H9 (cell line): ENCODE measurements at regions not wholly inside any gene's neighbourhood (a gene's known extent, or its start where the extent isn't known, plus 50 kb on each side); places are given as distances from the start of the nearest gene placed in this dataset.

Experiments
- DNase-seq: peaks from one replicate; pipeline ENCODE4 v3.0.0-alpha.2; 2017
- H2AFZ ChIP-seq: one replicate; pipeline ENCODE4 v1.6.1; 2013; ENCODE audit warnings: mild to moderate bottlenecking, low read length, control low read depth, moderate library complexity
- H2AK5ac ChIP-seq: 2 replicates; pipeline ENCODE4 v1.6.1; 2013; ENCODE audit warnings: low read length, control low read depth, mixed read lengths; ENCODE audit not compliant: insufficient read length
- H2BK120ac ChIP-seq: one replicate; pipeline ENCODE4 v1.6.1; 2013; ENCODE audit warnings: low read depth, mild to moderate bottlenecking, low read length, control low read depth, inconsistent platforms; ENCODE audit not compliant: poor library complexity, severe bottlenecking
- H2BK12ac ChIP-seq: 2 replicates; pipeline ENCODE4 v1.6.1; 2013; ENCODE audit warnings: low read length, control low read depth, mixed read lengths, low read depth; ENCODE audit not compliant: insufficient read length
- H2BK15ac ChIP-seq: 2 replicates; pipeline ENCODE4 v1.6.1; 2013; ENCODE audit warnings: low read depth, low read length, control low read depth
- H2BK20ac ChIP-seq: one replicate; pipeline ENCODE4 v1.6.1; 2013; ENCODE audit warnings: low read depth, mild to moderate bottlenecking, low read length, control low read depth, inconsistent platforms; ENCODE audit not compliant: poor library complexity, severe bottlenecking
- H2BK5ac ChIP-seq: 2 replicates; pipeline ENCODE4 v1.6.1; 2013; ENCODE audit warnings: low read length, control low read depth, mixed read lengths; ENCODE audit not compliant: insufficient read length
- H3K14ac ChIP-seq: 2 replicates; pipeline ENCODE4 v1.6.1; 2013; ENCODE audit warnings: low read length, control low read depth; ENCODE audit not compliant: insufficient read depth
- H3K18ac ChIP-seq: 2 replicates; pipeline ENCODE4 v1.6.1; 2013; ENCODE audit warnings: low read depth, mild to moderate bottlenecking, mixed read lengths, low read length, control low read depth; ENCODE audit not compliant: insufficient read length
- H3K23ac ChIP-seq: 2 replicates; pipeline ENCODE4 v1.6.1; 2013; ENCODE audit warnings: low read length, control low read depth, mixed read lengths, low read depth; ENCODE audit not compliant: insufficient read length
- H3K23me2 ChIP-seq: 2 replicates; pipeline ENCODE4 v1.6.1; 2013; ENCODE audit warnings: low read depth, mild to moderate bottlenecking, mixed read lengths, low read length, control low read depth; ENCODE audit not compliant: insufficient read length, poor library complexity, severe bottlenecking
- H3K27ac ChIP-seq: 2 replicates; pipeline ENCODE4 v1.5.1; 2013; ENCODE audit warnings: low read length, control low read depth, mixed read lengths, low read depth; ENCODE audit not compliant: insufficient read length
- H3K27me3 ChIP-seq: 2 replicates; pipeline ENCODE4 v1.6.1; 2013; ENCODE audit warnings: low read length, control low read depth, inconsistent platforms; ENCODE audit not compliant: insufficient read depth
- H3K4ac ChIP-seq: 2 replicates; pipeline ENCODE4 v1.6.1; 2013; ENCODE audit warnings: low read depth, mild to moderate bottlenecking, control low read depth, inconsistent platforms, low read length, moderate library complexity
- H3K4me1 ChIP-seq: 2 replicates; pipeline ENCODE4 v1.6.1; 2013; ENCODE audit warnings: low read length, control low read depth, inconsistent platforms; ENCODE audit not compliant: insufficient read depth
- H3K4me2 ChIP-seq: 2 replicates; pipeline ENCODE4 v1.6.1; 2013; ENCODE audit warnings: low read length, control low read depth, mixed read lengths; ENCODE audit not compliant: insufficient read length, insufficient read depth
- H3K56ac ChIP-seq: 2 replicates; pipeline ENCODE4 v1.6.1; 2013; ENCODE audit warnings: low read depth, mild to moderate bottlenecking, mixed read lengths, low read length, control low read depth; ENCODE audit not compliant: insufficient read length
- H3K79me1 ChIP-seq: 2 replicates; pipeline ENCODE4 v1.6.1; 2013; ENCODE audit warnings: low read depth, mild to moderate bottlenecking, moderate library complexity, low read length, control low read depth, inconsistent platforms; ENCODE audit not compliant: insufficient read depth, poor library complexity, severe bottlenecking
- H3K79me2 ChIP-seq: 2 replicates; pipeline ENCODE4 v1.6.1; 2013; ENCODE audit warnings: low read length, control low read depth, inconsistent platforms; ENCODE audit not compliant: insufficient read depth
- H3K9ac ChIP-seq: 2 replicates; pipeline ENCODE4 v1.6.1; 2013; ENCODE audit warnings: low read length, control low read depth, mixed read lengths; ENCODE audit not compliant: insufficient read length; ENCODE audit errors: extremely low read depth
- H3K9me3 ChIP-seq: one replicate; pipeline ENCODE4 v1.6.1; 2013; ENCODE audit warnings: low read depth, low read length, inconsistent platforms; ENCODE audit not compliant: control insufficient read depth
- H3T11ph ChIP-seq: one replicate; pipeline ENCODE4 v1.6.1; 2013; ENCODE audit warnings: mild to moderate bottlenecking, low read length, control low read depth, inconsistent platforms
- H4K20me1 ChIP-seq: one replicate; pipeline ENCODE4 v1.6.1; 2013; ENCODE audit not compliant: control insufficient read depth, insufficient read length, insufficient read depth
- H4K5ac ChIP-seq: 2 replicates; pipeline ENCODE4 v1.6.1; 2013; ENCODE audit warnings: low read depth, mild to moderate bottlenecking, mixed read lengths, low read length, control low read depth; ENCODE audit not compliant: insufficient read length
- H4K8ac ChIP-seq: replicated peaks from 2 replicates; pipeline ENCODE4 v1.6.1; 2013; ENCODE audit warnings: low read length, control low read depth, mixed read lengths, low read depth; ENCODE audit not compliant: insufficient read length
- H4K91ac ChIP-seq: 2 replicates; pipeline ENCODE4 v1.6.1; 2013; ENCODE audit warnings: low read depth, mild to moderate bottlenecking, moderate library complexity, mixed read lengths, low read length, control low read depth; ENCODE audit not compliant: insufficient read length
- H3K27ac Mint-ChIP-seq, 3 experiments: 2 replicates in 2 of 3; 3 replicates in 1 of 3; pipeline ENCODE4 v1.8.0; 2020 to 2021; ENCODE audit warnings: mixed read lengths in 3 of 3, mild to moderate bottlenecking in 1 of 3, moderate library complexity in 1 of 3
- H3K27me3 Mint-ChIP-seq: 2 replicates; pipeline ENCODE4 v1.8.0; 2021; ENCODE audit warnings: low read depth, mild to moderate bottlenecking, moderate library complexity, mixed read lengths
- H3K36me3 Mint-ChIP-seq, 3 experiments: 2 replicates in 2 of 3; 3 replicates in 1 of 3; pipeline ENCODE4 v1.8.0; 2020 to 2021; ENCODE audit warnings: low read depth in 3 of 3, mixed read lengths in 3 of 3; ENCODE audit not compliant: insufficient read depth in 1 of 3
- H3K4me1 Mint-ChIP-seq, 2 experiments: 2 replicates each; pipeline ENCODE4 v1.8.0; 2020; ENCODE audit warnings: mixed read lengths in 2 of 2
- H3K4me3 Mint-ChIP-seq, 2 experiments: 2 replicates in 1 of 2; 3 replicates in 1 of 2; pipeline ENCODE4 v1.8.0; 2020 to 2021; ENCODE audit warnings: mild to moderate bottlenecking in 2 of 2, mixed read lengths in 2 of 2, moderate library complexity in 1 of 2
- H3K9me3 Mint-ChIP-seq, 2 experiments: 2 replicates in 1 of 2; 3 replicates in 1 of 2; pipeline ENCODE4 v1.8.0; 2020; ENCODE audit warnings: mild to moderate bottlenecking in 2 of 2, mixed read lengths in 2 of 2, moderate library complexity in 1 of 2
- WGBS: extraction: QIAGEN DNeasy Blood & Tissue Kit; methylation state at CpG from one replicate; pipeline ENCODE4 v1.1.7; 2013; ENCODE audit warnings: missing lambda C conversion rate, low lambda C conversion rate, mixed read lengths; ENCODE audit not compliant: insufficient read length; ENCODE audit errors: extremely low coverage; 5-methylcytosine and 5-hydroxymethylcytosine counted together
- TF ChIP-seq, protein P1 (sequence below): fragments of 200-600 bp; sonication (generic); conservative IDR thresholded peaks from 3 replicates; pipeline ENCODE4 v1.8.0; 2021; ENCODE audit warnings: antibody characterized with exemption, mild to moderate bottlenecking

DNA sequence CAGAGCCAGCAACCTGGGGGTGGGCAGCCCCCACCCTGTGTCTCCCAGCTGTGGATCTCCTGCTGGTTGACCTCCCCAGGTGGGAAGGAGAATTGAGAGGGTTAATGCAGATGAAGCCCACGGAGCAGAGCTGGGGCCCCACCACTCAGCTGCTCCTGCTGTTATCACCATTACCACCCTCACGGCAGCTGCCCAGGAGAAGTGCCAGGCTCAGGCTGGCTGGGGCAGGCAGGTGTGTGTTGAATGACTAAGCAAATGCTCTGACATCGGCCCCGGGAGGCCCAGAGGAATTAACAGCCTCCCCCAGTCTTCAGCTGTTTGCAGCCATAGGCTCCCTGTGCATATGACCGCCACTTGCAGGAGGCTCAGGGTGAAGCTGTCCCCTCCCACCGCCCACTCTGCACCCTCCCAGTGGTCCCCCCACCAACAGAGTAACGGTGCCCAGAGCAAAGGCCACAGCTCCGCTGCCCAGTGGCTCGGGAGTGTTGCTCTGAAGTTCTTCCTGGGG is 133.8 kb downstream of the CPZ start:
- Histone ChIP-seq H3K14ac (peak overlapping the region; percentile 29; the same call in 1 of the 2 replicates), H3K79me1 (no peaks in the 10 kb centered on the region), H4K91ac (no peak overlapping the region), H3K4me2 (no peak overlapping the region), H4K20me1 (no peaks in the 10 kb centered on the region), H3K9me3 (no peaks in the 10 kb centered on the region), H3K27ac (no peak overlapping the region), H3T11ph (no peak overlapping the region), H3K18ac (no peak overlapping the region), H3K23ac (no peak overlapping the region), H2BK120ac (no peak overlapping the region), H3K56ac (no peak overlapping the region), H3K79me2 (no peaks in the 10 kb centered on the region), H4K8ac (no peak overlapping the region), H2BK5ac (no peak overlapping the region), H3K4me1 (no peaks in the 10 kb centered on the region; the same call in 1 of the 2 replicates), H3K9ac (no peak overlapping the region), H2AK5ac (no peak overlapping the region), H2AFZ (no peak overlapping the region), H3K27me3 (no peaks in the 10 kb centered on the region), H2BK20ac (no peak overlapping the region), H3K23me2 (no peaks in the 10 kb centered on the region), H3K4ac (no peak overlapping the region), H4K5ac (no peak overlapping the region), H2BK15ac (no peak overlapping the region), H2BK12ac (no peak overlapping the region)
- H3K27me3 Mint-ChIP-seq = no peaks in the 10 kb centered on the region; the same call in 1 of the 2 replicates
- no peak overlapping the region for H3K4me3 Mint-ChIP-seq
- no peaks in the 10 kb centered on the region; a peak in 1 of 5 replicates for H3K9me3 Mint-ChIP-seq
- H3K36me3 Mint-ChIP-seq = no peaks in the 10 kb centered on the region
- TF ChIP-seq, protein P1, sequence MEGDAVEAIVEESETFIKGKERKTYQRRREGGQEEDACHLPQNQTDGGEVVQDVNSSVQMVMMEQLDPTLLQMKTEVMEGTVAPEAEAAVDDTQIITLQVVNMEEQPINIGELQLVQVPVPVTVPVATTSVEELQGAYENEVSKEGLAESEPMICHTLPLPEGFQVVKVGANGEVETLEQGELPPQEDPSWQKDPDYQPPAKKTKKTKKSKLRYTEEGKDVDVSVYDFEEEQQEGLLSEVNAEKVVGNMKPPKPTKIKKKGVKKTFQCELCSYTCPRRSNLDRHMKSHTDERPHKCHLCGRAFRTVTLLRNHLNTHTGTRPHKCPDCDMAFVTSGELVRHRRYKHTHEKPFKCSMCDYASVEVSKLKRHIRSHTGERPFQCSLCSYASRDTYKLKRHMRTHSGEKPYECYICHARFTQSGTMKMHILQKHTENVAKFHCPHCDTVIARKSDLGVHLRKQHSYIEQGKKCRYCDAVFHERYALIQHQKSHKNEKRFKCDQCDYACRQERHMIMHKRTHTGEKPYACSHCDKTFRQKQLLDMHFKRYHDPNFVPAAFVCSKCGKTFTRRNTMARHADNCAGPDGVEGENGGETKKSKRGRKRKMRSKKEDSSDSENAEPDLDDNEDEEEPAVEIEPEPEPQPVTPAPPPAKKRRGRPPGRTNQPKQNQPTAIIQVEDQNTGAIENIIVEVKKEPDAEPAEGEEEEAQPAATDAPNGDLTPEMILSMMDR = no peak
- H3K27ac Mint-ChIP-seq = no peak overlapping the region
- no CpG with 5 or more reads among the region's 9 CpGs for WGBS
- peaks cover 5 to 13% of the 10 kb centered on the region in 2 experiments for H3K4me1 Mint-ChIP-seq
- DNase-seq = peak; percentile 21
